ENCODE measurements at regions not wholly inside any gene's neighbourhood (a gene's known extent, or its start where the extent isn't known, plus 50 kb on each side); places are given as distances from the start of the nearest gene placed in this dataset.

DNA sequence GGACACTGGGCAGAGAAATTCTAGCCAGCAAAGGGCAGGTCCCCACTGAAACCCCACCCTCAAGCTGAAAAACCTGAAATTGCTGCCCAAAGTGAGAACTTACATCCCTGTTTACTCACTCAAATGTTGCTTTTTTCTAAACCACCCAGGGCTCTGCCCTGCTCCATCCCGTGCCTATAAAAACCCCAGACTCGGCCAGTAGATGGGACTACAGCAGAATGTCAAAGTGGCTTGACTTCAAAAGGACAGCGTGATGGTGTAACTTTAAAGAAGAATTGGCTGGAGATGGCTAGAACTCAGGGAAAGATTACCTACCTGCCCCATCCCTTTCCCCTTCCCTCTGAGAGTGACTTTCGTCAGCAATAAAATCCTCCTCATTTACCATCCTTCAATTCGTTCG is 246.9 kb downstream of the PYDC2 start:
- H3K27ac ChIP-seq: no peak overlapping the region
- TF ChIP-seq ZFX (IDR thresholded peaks at IDR 0.05): no peak
- TF ChIP-seq, protein P1, sequence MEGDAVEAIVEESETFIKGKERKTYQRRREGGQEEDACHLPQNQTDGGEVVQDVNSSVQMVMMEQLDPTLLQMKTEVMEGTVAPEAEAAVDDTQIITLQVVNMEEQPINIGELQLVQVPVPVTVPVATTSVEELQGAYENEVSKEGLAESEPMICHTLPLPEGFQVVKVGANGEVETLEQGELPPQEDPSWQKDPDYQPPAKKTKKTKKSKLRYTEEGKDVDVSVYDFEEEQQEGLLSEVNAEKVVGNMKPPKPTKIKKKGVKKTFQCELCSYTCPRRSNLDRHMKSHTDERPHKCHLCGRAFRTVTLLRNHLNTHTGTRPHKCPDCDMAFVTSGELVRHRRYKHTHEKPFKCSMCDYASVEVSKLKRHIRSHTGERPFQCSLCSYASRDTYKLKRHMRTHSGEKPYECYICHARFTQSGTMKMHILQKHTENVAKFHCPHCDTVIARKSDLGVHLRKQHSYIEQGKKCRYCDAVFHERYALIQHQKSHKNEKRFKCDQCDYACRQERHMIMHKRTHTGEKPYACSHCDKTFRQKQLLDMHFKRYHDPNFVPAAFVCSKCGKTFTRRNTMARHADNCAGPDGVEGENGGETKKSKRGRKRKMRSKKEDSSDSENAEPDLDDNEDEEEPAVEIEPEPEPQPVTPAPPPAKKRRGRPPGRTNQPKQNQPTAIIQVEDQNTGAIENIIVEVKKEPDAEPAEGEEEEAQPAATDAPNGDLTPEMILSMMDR (conservative IDR thresholded peaks at IDR 0.05): no peak

DNA sequence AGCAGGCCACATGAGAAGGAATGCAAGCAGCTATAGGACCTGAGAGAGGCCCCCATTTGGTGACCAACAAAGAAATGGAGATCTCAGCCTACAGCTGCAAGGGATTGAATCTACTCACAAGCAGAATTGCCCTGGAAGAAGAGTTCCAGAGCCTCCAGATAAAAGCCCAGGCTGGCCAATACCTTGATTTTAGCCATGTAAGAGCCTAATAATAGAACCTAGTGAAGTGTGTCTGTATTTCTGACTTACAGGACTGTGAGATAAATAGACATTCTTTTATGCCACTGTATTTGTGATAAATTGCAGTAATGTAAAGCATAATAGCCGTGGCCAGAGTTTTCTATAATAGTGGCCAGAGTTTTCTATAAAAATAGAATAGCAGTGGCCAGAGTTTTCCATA is 254.6 kb downstream of the PYDC2 start:
- no peak overlapping the region for H3K27ac ChIP-seq
- no peak for TF ChIP-seq ZFX (IDR thresholded peaks at IDR 0.05)
- TF ChIP-seq, protein P1 (conservative IDR thresholded peaks at IDR 0.05): no peak

DNA sequence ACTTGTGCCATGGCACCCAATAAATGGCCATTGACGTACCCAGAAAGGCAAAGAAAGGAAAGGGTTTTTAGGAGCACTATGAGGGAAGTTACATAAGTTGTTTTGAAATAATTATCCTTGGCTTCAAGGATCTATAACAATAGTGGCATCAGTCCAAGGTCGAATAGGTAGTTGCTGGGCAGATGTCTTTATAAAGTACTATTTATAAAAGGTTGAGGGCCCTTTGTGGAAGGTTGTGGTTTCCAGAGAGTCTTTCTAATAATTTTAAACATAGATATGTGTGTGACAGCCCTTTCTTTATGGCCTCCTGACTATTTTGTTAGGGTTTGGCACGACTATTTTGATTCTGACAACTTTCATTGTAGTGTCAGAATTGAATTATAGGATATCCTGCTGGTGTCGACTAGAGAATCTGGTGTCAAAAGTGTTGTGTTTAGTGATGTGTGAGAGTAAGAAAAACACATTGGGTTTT is 260.5 kb downstream of the PYDC2 start:
- H3K27ac ChIP-seq: no peak overlapping the region
- TF ChIP-seq ZFX (IDR thresholded peaks at IDR 0.05): no peak
- TF ChIP-seq, protein P1 (conservative IDR thresholded peaks at IDR 0.05): no peak

DNA sequence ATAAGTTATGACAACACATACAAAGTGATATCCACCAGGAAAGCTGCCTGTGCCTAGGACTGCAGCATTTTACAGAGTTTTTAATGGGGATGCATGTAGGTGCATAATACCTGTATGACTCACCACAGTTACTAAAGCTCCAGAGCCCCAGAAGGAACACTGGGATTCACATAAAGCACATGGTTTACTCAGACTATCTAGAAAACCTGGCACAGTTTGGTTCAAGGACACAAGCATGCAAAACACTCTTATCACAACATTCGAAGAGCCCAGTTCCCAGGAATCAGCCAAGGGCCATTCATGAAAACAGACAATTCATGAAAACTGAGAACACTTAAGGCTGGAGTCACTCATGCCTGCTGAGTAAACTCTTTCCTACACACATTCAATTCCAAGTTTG is 261.0 kb downstream of the PYDC2 start:
- no peak overlapping the region for H3K27ac ChIP-seq
- TF ChIP-seq, protein P1 (conservative IDR thresholded peaks at IDR 0.05): no peak
- TF ChIP-seq ZFX (IDR thresholded peaks at IDR 0.05): no peak

DNA sequence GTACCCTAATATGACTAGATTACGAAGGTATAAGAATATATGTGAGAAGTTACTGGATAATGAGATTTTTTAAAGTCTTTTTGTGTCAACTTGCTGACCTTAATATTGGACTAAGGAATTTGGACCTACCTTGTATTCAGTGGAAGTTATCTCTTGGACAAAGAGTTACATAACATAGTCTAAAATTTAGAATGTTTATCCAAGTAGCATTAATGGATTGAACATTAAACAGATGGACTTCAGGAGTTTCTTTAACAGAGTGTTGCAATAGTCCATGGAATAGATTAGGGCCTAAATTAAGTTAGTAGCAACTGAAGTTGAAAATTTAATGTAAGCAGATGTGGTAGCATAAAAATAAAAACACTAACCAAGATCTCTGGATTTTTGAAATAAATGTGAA is 266.4 kb downstream of the PYDC2 start:
- TF ChIP-seq, protein P1 (conservative IDR thresholded peaks at IDR 0.05): no peak
- TF ChIP-seq ZFX (IDR thresholded peaks at IDR 0.05): no peak
- H3K27ac ChIP-seq: no peak overlapping the region

DNA sequence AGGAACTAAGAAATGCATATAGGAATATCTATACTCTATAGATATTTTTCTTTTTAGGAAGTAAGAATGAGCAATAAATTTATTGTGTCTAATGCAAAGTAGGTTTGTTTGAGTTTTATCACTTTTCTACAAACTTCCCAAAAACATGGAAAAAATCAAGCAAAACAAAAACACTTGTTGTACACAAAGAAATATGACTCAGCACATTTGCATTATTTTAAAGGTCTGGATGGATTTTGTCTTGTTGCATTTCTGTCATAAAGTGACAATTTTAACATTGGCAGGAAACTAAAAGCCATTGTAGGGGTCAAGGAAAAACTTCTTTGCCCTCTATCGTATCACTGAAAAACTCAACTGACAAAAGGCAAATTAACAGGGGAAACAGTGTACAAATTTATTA is 267.2 kb downstream of the PYDC2 start:
- no peak for TF ChIP-seq ZFX (IDR thresholded peaks at IDR 0.05)
- TF ChIP-seq, protein P1 (conservative IDR thresholded peaks at IDR 0.05): no peak

DNA sequence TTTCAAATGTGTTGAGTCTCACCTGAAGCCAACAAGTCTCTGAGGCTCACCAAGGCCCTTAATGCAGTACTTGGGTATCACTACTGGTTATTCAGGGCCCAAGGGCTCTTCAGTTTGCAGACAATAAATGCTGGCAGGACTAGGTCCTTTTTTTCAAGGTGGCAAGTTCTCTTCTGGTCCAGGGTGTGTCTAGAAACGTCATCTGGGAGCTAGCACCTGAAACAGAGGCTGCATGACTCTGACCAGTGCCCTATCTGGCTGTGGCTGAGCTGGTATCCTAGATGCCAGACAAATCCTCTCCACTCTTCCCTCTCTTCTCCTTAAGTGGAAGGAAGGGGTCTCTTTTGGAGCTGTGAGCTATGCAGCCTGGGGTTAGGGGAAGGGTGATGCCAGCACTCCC is 276.8 kb downstream of the PYDC2 start:
- TF ChIP-seq, protein P1 (conservative IDR thresholded peaks at IDR 0.05): no peak
- no peak for TF ChIP-seq ZFX (IDR thresholded peaks at IDR 0.05)
- no peak overlapping the region for H3K27ac ChIP-seq

More for the DNA sequence above, 267.2 kb downstream of the PYDC2 start:
- no peak overlapping the region for H3K27ac ChIP-seq
